Astrocyte of the spinal cord (primary cell): ENCODE measurements at regions not wholly inside any gene's neighbourhood (a gene's known extent, or its start where the extent isn't known, plus 50 kb on each side); places are given as distances from the start of the nearest gene placed in this dataset.

Experiments used
- DNase-seq: peaks from one replicate; pipeline ENCODE4 v3.0.0; 2011; ENCODE audit warnings: low read depth, low spot score
- H3K4me3 ChIP-seq: 2 replicates; pipeline ENCODE4 v1.5.1; 2011; ENCODE audit warnings: low read depth, mild to moderate bottlenecking, low read length, moderate library complexity
- in situ Hi-C: cut with HindIII; loops from 2 replicates; pipeline ENCODE4 v1.10.0; 2017; ENCODE audit warnings: low sequenced_read_pairs
- TF ChIP-seq, protein P1 (sequence below): IDR thresholded peaks from 2 replicates; pipeline ENCODE4 v1.5.1; 2012; ENCODE audit warnings: low read depth, mild to moderate bottlenecking, low read length, inconsistent platforms

DNA sequence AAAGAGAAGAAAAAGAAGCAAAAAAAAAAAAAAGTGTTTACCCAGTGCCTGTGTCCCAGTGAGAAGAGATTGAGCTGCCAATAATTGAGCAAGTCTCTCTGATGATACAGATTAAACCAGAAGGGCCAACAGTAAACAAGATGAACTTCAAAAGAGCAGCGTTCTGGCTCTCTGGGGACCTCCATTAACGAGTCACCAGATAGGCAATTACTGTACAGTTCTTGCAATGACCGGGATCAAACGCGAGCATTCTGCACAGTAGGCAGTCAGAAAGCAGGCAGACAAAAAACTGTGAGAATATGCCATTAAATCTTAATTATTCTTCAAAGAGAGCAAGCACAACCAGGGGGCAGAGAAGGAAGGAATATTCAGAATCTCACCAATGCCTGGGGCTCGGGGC lies 626.1 kb downstream of the TMEM114 start:
- TF ChIP-seq, protein P1, sequence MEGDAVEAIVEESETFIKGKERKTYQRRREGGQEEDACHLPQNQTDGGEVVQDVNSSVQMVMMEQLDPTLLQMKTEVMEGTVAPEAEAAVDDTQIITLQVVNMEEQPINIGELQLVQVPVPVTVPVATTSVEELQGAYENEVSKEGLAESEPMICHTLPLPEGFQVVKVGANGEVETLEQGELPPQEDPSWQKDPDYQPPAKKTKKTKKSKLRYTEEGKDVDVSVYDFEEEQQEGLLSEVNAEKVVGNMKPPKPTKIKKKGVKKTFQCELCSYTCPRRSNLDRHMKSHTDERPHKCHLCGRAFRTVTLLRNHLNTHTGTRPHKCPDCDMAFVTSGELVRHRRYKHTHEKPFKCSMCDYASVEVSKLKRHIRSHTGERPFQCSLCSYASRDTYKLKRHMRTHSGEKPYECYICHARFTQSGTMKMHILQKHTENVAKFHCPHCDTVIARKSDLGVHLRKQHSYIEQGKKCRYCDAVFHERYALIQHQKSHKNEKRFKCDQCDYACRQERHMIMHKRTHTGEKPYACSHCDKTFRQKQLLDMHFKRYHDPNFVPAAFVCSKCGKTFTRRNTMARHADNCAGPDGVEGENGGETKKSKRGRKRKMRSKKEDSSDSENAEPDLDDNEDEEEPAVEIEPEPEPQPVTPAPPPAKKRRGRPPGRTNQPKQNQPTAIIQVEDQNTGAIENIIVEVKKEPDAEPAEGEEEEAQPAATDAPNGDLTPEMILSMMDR: no peak
- in situ Hi-C loops: no loop called here
- no peak for DNase-seq
- no peak overlapping the region for H3K4me3 ChIP-seq

GRCh38 chr16:7962091-7962879 lies 628.0 kb downstream of the TMEM114 start:
- H3K4me3 ChIP-seq: no peak overlapping the region
- in situ Hi-C loops: no loop called here
- no peak for DNase-seq
- TF ChIP-seq, protein P1: no peak

DNA sequence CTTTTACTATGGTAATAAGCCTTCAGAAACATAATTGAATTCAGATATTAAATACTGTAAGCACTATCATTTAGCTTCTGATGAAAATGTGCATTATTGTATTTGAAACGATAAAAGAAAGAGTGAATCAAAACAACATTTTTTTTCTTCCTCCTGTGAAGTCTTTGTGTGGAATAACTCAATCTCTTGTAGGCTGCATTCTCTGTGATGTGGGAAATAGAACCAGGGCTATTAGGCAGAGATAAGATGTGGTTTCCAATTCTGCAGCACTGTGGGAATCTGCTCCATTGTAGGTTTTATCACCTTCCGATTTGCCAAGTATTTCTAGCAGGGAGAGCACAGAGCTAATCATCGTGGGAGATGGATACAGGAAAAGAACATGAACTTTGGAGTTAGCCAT lies 624.5 kb downstream of the RBFOX1 start:
- TF ChIP-seq, protein P1: no peak
- no peak for DNase-seq
- in situ Hi-C loops: no loop called here
- no peak overlapping the region for H3K4me3 ChIP-seq

- TF ChIP-seq, protein P1: no peak
- DNase-seq: no peak
- no peak overlapping the region for H3K4me3 ChIP-seq
- in situ Hi-C loops: no loop called here
Measured at GRCh38 chr16:7953360-7953759, 620.7 kb downstream of the RBFOX1 start.

GRCh38 chr16:7946142-7946541 lies 613.5 kb downstream of the RBFOX1 start:
- in situ Hi-C loops: no loop called here
- no peak overlapping the region for H3K4me3 ChIP-seq
- DNase-seq: no peak
- TF ChIP-seq, protein P1: no peak

DNA sequence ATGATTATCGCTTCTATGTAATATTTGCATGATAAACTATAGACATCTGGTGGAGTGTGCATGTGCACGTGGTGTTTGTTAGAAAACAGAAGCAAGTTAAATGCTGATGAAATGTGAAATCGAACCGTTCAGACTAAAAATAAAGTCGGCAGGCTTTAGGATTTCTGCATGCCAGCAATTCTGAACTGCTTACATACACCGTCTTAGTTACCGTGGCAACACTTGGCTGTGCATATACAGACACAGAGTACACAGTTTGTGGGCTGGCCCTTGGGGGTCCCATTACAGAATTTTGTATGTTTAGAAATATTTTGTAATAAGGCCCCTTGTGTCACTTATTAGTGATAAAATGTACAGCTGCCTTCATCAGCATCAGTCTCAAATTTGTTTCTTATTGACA lies 605.5 kb downstream of the RBFOX1 start:
- in situ Hi-C loops: no loop called here
- TF ChIP-seq, protein P1: no peak
- H3K4me3 ChIP-seq: no peak overlapping the region
- DNase-seq: no peak
